Testis (tissue), 2 donors: ENCODE measurements at regions not wholly inside any gene's neighbourhood (a gene's known extent, or its start where the extent isn't known, plus 50 kb on each side); places are given as distances from the start of the nearest gene placed in this dataset.

Source experiments
- POLR2A ChIP-seq: fragments of 450-650 bp; IDR thresholded peaks from one replicate; pipeline ENCODE4 v1.6.1; 2017; ENCODE audit warnings: antibody characterized with exemption, mild to moderate bottlenecking, moderate library complexity
- TF ChIP-seq, protein P1 (sequence below), 3 experiments: fragments of 450-650 bp in 2 of 3; fragments of 200-600 bp in 1 of 3; sonication (generic) in 1 of 3; IDR thresholded peaks; one replicate each; pipeline ENCODE4 v1.5.1; 2016 to 2019; ENCODE audit warnings: antibody characterized with exemption in 3 of 3, mild to moderate bottlenecking in 2 of 3, moderate library complexity in 1 of 3

DNA sequence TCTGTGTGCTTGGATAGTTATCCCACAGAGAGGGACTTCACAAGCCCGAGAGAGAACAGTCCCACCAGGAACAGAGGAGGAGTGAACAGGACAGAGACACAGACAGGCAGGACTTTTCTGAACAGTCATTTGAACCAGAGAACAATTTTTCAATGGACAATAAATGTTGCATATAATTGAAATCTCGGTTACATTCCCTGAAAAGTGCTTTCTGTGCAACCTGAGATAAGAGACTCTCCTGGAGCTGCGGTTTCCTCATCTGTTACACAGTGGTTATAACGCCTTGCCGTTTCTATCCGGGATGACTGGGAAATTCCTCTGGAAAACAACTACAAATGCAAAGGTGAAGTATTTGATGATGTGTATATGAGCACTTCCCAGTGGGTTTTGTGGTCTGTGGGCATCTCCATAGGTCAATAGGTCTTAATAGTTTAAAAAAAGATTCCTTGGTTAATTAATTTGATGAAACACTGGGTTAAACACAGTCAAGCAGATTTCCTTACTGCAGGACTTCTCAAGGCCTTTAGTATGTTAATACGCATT lies 87.2 kb upstream of the HPCAL1 start:
- TF ChIP-seq, protein P1, sequence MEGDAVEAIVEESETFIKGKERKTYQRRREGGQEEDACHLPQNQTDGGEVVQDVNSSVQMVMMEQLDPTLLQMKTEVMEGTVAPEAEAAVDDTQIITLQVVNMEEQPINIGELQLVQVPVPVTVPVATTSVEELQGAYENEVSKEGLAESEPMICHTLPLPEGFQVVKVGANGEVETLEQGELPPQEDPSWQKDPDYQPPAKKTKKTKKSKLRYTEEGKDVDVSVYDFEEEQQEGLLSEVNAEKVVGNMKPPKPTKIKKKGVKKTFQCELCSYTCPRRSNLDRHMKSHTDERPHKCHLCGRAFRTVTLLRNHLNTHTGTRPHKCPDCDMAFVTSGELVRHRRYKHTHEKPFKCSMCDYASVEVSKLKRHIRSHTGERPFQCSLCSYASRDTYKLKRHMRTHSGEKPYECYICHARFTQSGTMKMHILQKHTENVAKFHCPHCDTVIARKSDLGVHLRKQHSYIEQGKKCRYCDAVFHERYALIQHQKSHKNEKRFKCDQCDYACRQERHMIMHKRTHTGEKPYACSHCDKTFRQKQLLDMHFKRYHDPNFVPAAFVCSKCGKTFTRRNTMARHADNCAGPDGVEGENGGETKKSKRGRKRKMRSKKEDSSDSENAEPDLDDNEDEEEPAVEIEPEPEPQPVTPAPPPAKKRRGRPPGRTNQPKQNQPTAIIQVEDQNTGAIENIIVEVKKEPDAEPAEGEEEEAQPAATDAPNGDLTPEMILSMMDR (IDR thresholded peaks at IDR 0.05): no peak
- TF ChIP-seq POLR2A: no peak
